Bronchial epithelial cell (primary cell): ENCODE measurements at regions not wholly inside any gene's neighbourhood (a gene's known extent, or its start where the extent isn't known, plus 50 kb on each side); places are given as distances from the start of the nearest gene placed in this dataset.

Source experiments
- DNase-seq: peaks from one replicate; pipeline ENCODE4 v3.0.0-alpha.2; 2010; ENCODE audit warnings: low read depth
- FAIRE-seq: peaks from 2 replicates; lab custom pipeline; 2011; peaks lifted over from hg19 to GRCh38; lab: Jason Lieb, UNC
- H3K27me3 ChIP-seq: 2 replicates; pipeline ENCODE4 v1.5.1; 2011; ENCODE audit warnings: low read length; ENCODE audit not compliant: control insufficient read depth, insufficient read depth
- H3K36me3 ChIP-seq: 2 replicates; pipeline ENCODE4 v1.5.1; 2011; ENCODE audit warnings: low read length; ENCODE audit not compliant: control insufficient read depth, insufficient read depth
- H3K4me3 ChIP-seq: 2 replicates; pipeline ENCODE4 v1.5.1; 2011; ENCODE audit warnings: mild to moderate bottlenecking, low read depth, low read length, control low read depth
- CTCF ChIP-seq: IDR thresholded peaks from 2 replicates; pipeline ENCODE4 v1.5.1; 2011; ENCODE audit warnings: mild to moderate bottlenecking, moderate library complexity, low read length, control low read depth, inconsistent platforms; ENCODE audit not compliant: insufficient read depth, severe bottlenecking

GRCh38 chr1:43073490-43074230 is 98.4 kb downstream of the EBNA1BP2 start:
- TF ChIP-seq CTCF, result peak; percentile 81
- Histone ChIP-seq H3K27me3 (no peaks in the 10 kb centered on the region), H3K4me3 (no peak overlapping the region), H3K36me3 (no peaks in the 10 kb centered on the region)
- peak; percentile 63 for DNase-seq
- FAIRE-seq, result peak; percentile 92

GRCh38 chr1:43072314-43072713 is 99.8 kb downstream of the EBNA1BP2 start:
- H3K36me3 ChIP-seq, result no peaks in the 10 kb centered on the region
- H3K4me3 ChIP-seq, result no peak overlapping the region
- no peaks in the 10 kb centered on the region for H3K27me3 ChIP-seq
- TF ChIP-seq CTCF, result no peak
- DNase-seq, result no peak
- FAIRE-seq, result no peak

GRCh38 chr1:43071241-43071640 is 100.8 kb downstream of the EBNA1BP2 start:
- Histone ChIP-seq H3K36me3 (no peaks in the 10 kb centered on the region), H3K27me3 (no peaks in the 10 kb centered on the region), H3K4me3 (no peak overlapping the region)
- no peak for TF ChIP-seq CTCF
- FAIRE-seq, result no peak
- DNase-seq, result no peak

GRCh38 chr1:43069461-43070050 is 102.5 kb downstream of the EBNA1BP2 start:
- Histone ChIP-seq H3K36me3 (no peaks in the 10 kb centered on the region), H3K4me3 (no peak overlapping the region), H3K27me3 (no peaks in the 10 kb centered on the region)
- DNase-seq (no peak), FAIRE-seq (no peak)
- TF ChIP-seq CTCF, result no peak

GRCh38 chr1:43068911-43069310 is 103.2 kb downstream of the EBNA1BP2 start:
- TF ChIP-seq CTCF, result no peak
- H3K27me3 ChIP-seq, result no peaks in the 10 kb centered on the region
- no peak overlapping the region for H3K4me3 ChIP-seq
- DNase-seq, result no peak
- no peaks in the 10 kb centered on the region for H3K36me3 ChIP-seq
- FAIRE-seq, result no peak
